HG02571 (cell line): ENCODE measurements at regions not wholly inside any gene's neighbourhood (a gene's known extent, or its start where the extent isn't known, plus 50 kb on each side); places are given as distances from the start of the nearest gene placed in this dataset.

Source experiments
- ATAC-seq: cut with Tn5 transposase; IDR thresholded peaks from one replicate; pipeline ENCODE4 v1.9.1; 2021; ENCODE audit warnings: mild to moderate bottlenecking, moderate library complexity; ENCODE audit not compliant: unreplicated experiment

- ATAC-seq, result no peak
Observed at GRCh38 chr22:47692811-47693210, 930.4 kb downstream of the TBC1D22A start.

- ATAC-seq, result no peak
Observed at GRCh38 chr22:47691152-47691895, 928.9 kb downstream of the TBC1D22A start.

GRCh38 chr22:47690586-47690985 is 928.1 kb downstream of the TBC1D22A start:
- no peak for ATAC-seq

- ATAC-seq, result no peak
Observed at GRCh38 chr22:47690166-47690565, 927.7 kb downstream of the TBC1D22A start.

- ATAC-seq, result no peak
Observed at GRCh38 chr22:47687776-47688175, 925.3 kb downstream of the TBC1D22A start.

- no peak for ATAC-seq
Observed at GRCh38 chr22:47687346-47687655, 924.9 kb downstream of the TBC1D22A start.

- no peak for ATAC-seq
Observed at GRCh38 chr22:47686594-47687345, 924.3 kb downstream of the TBC1D22A start.

- ATAC-seq, result no peak
Observed at GRCh38 chr22:47681411-47682165, 919.1 kb downstream of the TBC1D22A start.

- ATAC-seq, result no peak
Observed at GRCh38 chr22:47678636-47679287, 916.3 kb downstream of the TBC1D22A start.

- ATAC-seq, result no peak
Observed at GRCh38 chr22:47678048-47678447, 915.6 kb downstream of the TBC1D22A start.

- ATAC-seq, result no peak
Observed at GRCh38 chr22:47676685-47677084, 914.2 kb downstream of the TBC1D22A start.

- ATAC-seq, result no peak
Observed at GRCh38 chr22:47674600-47674999, 912.1 kb downstream of the TBC1D22A start.

- no peak for ATAC-seq
Observed at GRCh38 chr22:47673557-47673956, 911.1 kb downstream of the TBC1D22A start.

- ATAC-seq, result no peak
Observed at GRCh38 chr22:47672526-47672925, 910.1 kb downstream of the TBC1D22A start.

- no peak for ATAC-seq
Observed at GRCh38 chr22:47665151-47665550, 902.7 kb downstream of the TBC1D22A start.

- ATAC-seq, result no peak
Observed at GRCh38 chr22:47663615-47664605, 901.5 kb downstream of the TBC1D22A start.

- no peak for ATAC-seq
Observed at GRCh38 chr22:47659467-47660223, 897.2 kb downstream of the TBC1D22A start.

- no peak for ATAC-seq
Observed at GRCh38 chr22:47658182-47658581, 895.7 kb downstream of the TBC1D22A start.

GRCh38 chr22:47657224-47657623 is 894.8 kb downstream of the TBC1D22A start:
- ATAC-seq, result no peak
